ENCODE measurements at regions not wholly inside any gene's neighbourhood (a gene's known extent, or its start where the extent isn't known, plus 50 kb on each side); places are given as distances from the start of the nearest gene placed in this dataset.

- Histone ChIP-seq H3K27ac (peak overlapping the region in 1 of 2 experiments; percentile 47; a peak in 2 of 6 replicates), H3K9me3 (no peaks in the 10 kb centered on the region), H3K4me1 (peaks cover 8% of the 10 kb centered on the region; the same call in 2 of the 3 replicates), H3K4me2 (peak overlapping the region; percentile 90), H3K4me3 (peak overlapping the region; percentile 53)
- ATAC-seq (peak; percentile 93 to 97), FAIRE-seq (peak; percentile 73), DNase-seq (ENCODE audit: low read depth in 1 of 2, low spot score in 1 of 2) (peak in 1 of 2 experiments; percentile 87)
- ChIA-PET POLR2A (interaction anchor here (0.5 kb wide), 1 partner anchor 35 kb away, joined by 5 read pairs; no protein-coding TSS in a partner anchor), CTCF (interaction anchor here (1.1 kb wide), 1 partner anchor 35 kb away, joined by 3 read pairs; no protein-coding TSS in a partner anchor)
- WGBS (ENCODE audit: missing lambda C conversion rate), result 21% methylated on average over 25 of the region's 25 CpGs
- TF ChIP-seq RCOR1 (IDR thresholded peaks at IDR 0.05; ENCODE audit: low read depth, low read length) (no peak), PHF8 (IDR thresholded peaks at IDR 0.05; ENCODE audit: borderline replicate concordance, low read depth) (no peak), ATOH8 (CRISPR knock-in tag; IDR thresholded peaks at IDR 0.05; ENCODE audit: low read depth) (no peak), SREBF2 (IDR thresholded peaks at IDR 0.05) (peak; percentile 43; the same call in 1 of the 2 replicates), SMC3 (IDR thresholded peaks at IDR 0.05) (no peak), EP300 (IDR thresholded peaks at IDR 0.05) (no peak), MAZ (IDR thresholded peaks at IDR 0.05; ENCODE audit: borderline replicate concordance, low read depth, low read length) (no peak), CHD2 (IDR thresholded peaks at IDR 0.05; ENCODE audit: low read length, partially characterized antibody) (no peak), REST (IDR thresholded peaks at IDR 0.05) (peak; percentile 82), HES2 (IDR thresholded peaks at IDR 0.05) (no peak), ZC3H11A (IDR thresholded peaks at IDR 0.05) (no peak), BHLHE40 (IDR thresholded peaks at IDR 0.05; ENCODE audit: low read depth, low read length) (no peak), TFCP2L1 (CRISPR knock-in tag; IDR thresholded peaks at IDR 0.05) (no peak), CEBPB (IDR thresholded peaks at IDR 0.05) (peak; percentile 54 to 87; a peak in 3 of 4 replicates), NFE2L2 (conservative IDR thresholded peaks at IDR 0.05; ENCODE audit: low read length) (no peak), NPAS2 (CRISPR knock-in tag; IDR thresholded peaks at IDR 0.05; ENCODE audit: borderline replicate concordance) (no peak), MAX (IDR thresholded peaks at IDR 0.05) (peak; percentile 48; the same call in 1 of the 2 replicates), ZNF302 (CRISPR knock-in tag; IDR thresholded peaks at IDR 0.05) (no peak)
- TF ChIP-seq, protein P1, sequence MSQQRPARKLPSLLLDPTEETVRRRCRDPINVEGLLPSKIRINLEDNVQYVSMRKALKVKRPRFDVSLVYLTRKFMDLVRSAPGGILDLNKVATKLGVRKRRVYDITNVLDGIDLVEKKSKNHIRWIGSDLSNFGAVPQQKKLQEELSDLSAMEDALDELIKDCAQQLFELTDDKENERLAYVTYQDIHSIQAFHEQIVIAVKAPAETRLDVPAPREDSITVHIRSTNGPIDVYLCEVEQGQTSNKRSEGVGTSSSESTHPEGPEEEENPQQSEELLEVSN (IDR thresholded peaks at IDR 0.05; ENCODE audit: borderline replicate concordance, low read depth), result no peak
Observed at GRCh38 chr6:28802417-28803336, 121.1 kb downstream of the TRIM27 start.

- DNase-seq (ENCODE audit: low read depth in 1 of 2, low spot score in 1 of 2), result peak in 1 of 2 experiments; percentile 57
- TF ChIP-seq GATA3 (IDR thresholded peaks at IDR 0.05; ENCODE audit: borderline replicate concordance), result no peak
- TF ChIP-seq MAX (IDR thresholded peaks at IDR 0.05), result peak; percentile 19; the same call in 1 of the 2 replicates
- ChIA-PET CTCF (no interaction called here), POLR2A (interaction anchor here (0.5 kb wide), 1 partner anchor 35 kb away, joined by 5 read pairs; no protein-coding TSS in a partner anchor)
- Histone ChIP-seq H3K9me3 (no peaks in the 10 kb centered on the region), H3K4me2 (peak overlapping the region; percentile 90), H3K4me3 (peak overlapping the region; percentile 53), H3K27ac (peak overlapping the region in 1 of 2 experiments; percentile 47; a peak in 2 of 6 replicates), H3K4me1 (peaks cover 11% of the 10 kb centered on the region)
- ATAC-seq, result peak; percentile 75 to 77
- 4% methylated on average over 8 of the region's 8 CpGs for WGBS (ENCODE audit: missing lambda C conversion rate)
- no peak for FAIRE-seq
Observed at GRCh38 chr6:28803337-28803709, 120.5 kb downstream of the TRIM27 start.

Measured in A549 (cell line).